IgD-negative memory B cell (primary cell): ENCODE measurements at regions not wholly inside any gene's neighbourhood (a gene's known extent, or its start where the extent isn't known, plus 50 kb on each side); places are given as distances from the start of the nearest gene placed in this dataset.

Experiments
- H3K27ac Mint-ChIP-seq, 3 donors: one replicate each; pipeline ENCODE4 v1.8.0; 2020 to 2022; ENCODE audit warnings: mild to moderate bottlenecking in 3 of 3, mixed read lengths in 3 of 3, moderate library complexity in 1 of 3
- H3K27me3 Mint-ChIP-seq: one replicate; pipeline ENCODE4 v1.8.0; 2021; ENCODE audit warnings: mixed read lengths
- H3K36me3 Mint-ChIP-seq: one replicate; pipeline ENCODE4 v1.8.0; 2020; ENCODE audit warnings: mild to moderate bottlenecking, mixed read lengths
- H3K4me1 Mint-ChIP-seq, 3 donors: one replicate each; pipeline ENCODE4 v1.8.0; 2020 to 2022; ENCODE audit warnings: mixed read lengths in 3 of 3, mild to moderate bottlenecking in 1 of 3
- H3K4me3 Mint-ChIP-seq, 4 donors: one replicate each; pipeline ENCODE4 v1.8.0; 2020 to 2022; ENCODE audit warnings: mild to moderate bottlenecking in 4 of 4, mixed read lengths in 4 of 4, moderate library complexity in 3 of 4
- H3K9me3 Mint-ChIP-seq, 3 donors: one replicate each; pipeline ENCODE4 v1.8.0; 2020 to 2021; ENCODE audit warnings: mixed read lengths in 3 of 3, mild to moderate bottlenecking in 1 of 3

DNA sequence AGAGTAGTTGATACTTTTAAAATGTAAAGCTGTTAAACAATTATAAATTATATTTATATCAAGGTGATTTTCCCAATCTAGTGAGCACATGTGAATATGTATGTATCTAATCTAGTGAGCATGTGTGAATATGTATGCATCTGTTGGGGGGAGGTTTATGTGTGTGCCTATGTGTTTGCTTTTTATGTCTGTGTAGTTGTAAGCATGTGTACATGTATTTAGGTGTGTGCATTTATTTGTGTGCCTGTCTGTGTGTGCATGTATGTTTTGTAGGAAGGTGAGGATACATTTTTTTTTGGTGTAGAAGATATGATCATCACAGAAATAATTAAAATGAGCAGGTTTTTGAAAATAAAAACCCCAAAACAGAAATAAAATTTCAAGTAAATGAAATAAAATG, 318.9 kb upstream of the CHRM3 start:
- Mint-ChIP-seq H3K4me1 (no peaks in the 10 kb centered on the region), H3K27ac (no peak overlapping the region), H3K4me3 (no peak overlapping the region), H3K27me3 (no peaks in the 10 kb centered on the region), H3K36me3 (no peaks in the 10 kb centered on the region), H3K9me3 (peaks cover 0 to 2% (median 1%) of the 10 kb centered on the region in 3 donors)

DNA sequence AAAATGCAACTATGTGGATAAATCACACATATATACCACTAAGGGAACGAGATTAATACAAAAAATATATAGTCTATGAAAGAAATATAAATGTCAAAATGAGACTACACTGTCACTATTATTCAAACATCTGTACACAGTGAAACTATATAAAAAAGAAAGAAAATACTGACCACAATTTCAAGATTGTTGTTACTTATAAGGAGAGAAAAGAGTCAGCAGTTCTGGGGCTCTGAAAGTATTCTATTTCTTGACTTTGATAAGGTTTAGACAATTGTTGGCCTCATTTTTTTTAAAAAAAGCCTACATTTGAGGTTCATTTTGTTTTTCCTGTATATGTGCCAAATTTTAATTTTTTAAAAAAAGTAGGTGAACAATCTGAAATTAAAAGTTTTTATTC, 319.3 kb upstream of the CHRM3 start:
- Mint-ChIP-seq H3K36me3 (no peaks in the 10 kb centered on the region), H3K4me3 (no peak overlapping the region), H3K4me1 (no peaks in the 10 kb centered on the region), H3K9me3 (peaks cover 0 to 2% (median 1%) of the 10 kb centered on the region in 3 donors), H3K27ac (no peak overlapping the region), H3K27me3 (no peaks in the 10 kb centered on the region)

DNA sequence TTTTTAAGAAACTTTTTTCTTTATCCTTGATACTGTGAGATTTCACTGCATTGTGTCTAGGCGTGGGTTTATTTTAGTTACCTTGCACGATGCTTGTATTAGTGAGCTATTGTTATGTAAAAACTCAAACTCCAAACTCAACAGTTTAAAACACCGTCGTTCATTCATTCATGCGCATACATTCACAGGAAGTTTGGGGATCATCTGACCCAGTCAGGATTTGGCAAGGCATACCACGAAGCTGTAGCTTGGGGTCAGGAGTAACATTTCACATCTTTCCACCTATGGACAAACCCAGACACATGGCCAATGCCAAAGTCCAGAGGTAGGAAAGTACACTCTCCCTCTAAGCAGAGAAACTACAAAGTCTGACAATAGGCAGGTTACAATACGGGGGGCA, 324.6 kb upstream of the CHRM3 start:
- H3K27me3 Mint-ChIP-seq, result no peaks in the 10 kb centered on the region
- peaks cover 0 to 2% (median 0%) of the 10 kb centered on the region in 3 donors for H3K4me1 Mint-ChIP-seq
- no peaks in the 10 kb centered on the region for H3K36me3 Mint-ChIP-seq
- peaks cover 2 to 4% (median 2%) of the 10 kb centered on the region in 3 donors for H3K9me3 Mint-ChIP-seq
- peak overlapping the region in 1 of 4 donors; percentile 32 for H3K4me3 Mint-ChIP-seq
- no peak overlapping the region for H3K27ac Mint-ChIP-seq

DNA sequence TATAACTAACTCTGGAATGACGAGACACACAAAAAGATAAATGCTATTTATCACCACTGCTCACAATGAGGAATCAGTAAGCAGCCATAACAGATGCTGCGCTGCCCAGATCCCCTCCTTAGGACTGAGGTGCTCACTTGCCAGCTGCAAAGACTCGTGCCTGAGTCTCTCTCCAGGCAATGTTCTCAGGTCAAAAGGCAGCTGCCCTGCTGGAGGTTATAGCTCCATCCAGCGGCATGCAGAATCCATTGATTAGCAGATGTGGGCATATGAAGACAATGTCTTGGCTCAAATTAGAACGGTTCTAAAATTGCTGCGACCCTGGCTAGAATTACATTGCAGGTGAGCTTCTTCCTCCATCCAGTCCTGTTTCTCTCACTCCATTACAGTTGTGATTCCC, 328.2 kb upstream of the CHRM3 start:
- H3K36me3 Mint-ChIP-seq, result no peaks in the 10 kb centered on the region
- H3K27ac Mint-ChIP-seq, result no peak overlapping the region
- peaks cover 3 to 13% (median 11%) of the 10 kb centered on the region in 3 donors for H3K9me3 Mint-ChIP-seq
- peaks cover 0 to 2% (median 0%) of the 10 kb centered on the region in 3 donors for H3K4me1 Mint-ChIP-seq
- H3K27me3 Mint-ChIP-seq, result no peaks in the 10 kb centered on the region
- no peak overlapping the region for H3K4me3 Mint-ChIP-seq

DNA sequence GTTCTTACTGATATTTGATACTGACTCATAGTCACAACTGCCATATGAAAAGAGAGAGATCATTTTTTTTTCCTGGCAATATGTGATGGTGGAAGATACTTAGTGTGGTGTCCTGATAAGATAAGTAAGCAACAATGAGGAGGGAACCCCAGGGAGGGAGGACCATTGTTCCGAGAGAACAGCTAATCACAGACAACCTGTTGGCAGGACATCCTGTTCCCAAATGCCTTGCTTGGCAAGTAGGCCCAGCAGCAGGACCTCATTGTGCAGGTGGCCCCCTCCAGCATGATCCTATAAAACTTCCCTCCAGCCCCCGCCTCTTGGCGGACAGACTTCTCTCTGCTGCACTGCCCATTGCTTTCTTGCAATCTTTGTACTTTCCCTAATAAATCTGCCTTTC, 329.4 kb upstream of the CHRM3 start:
- H3K9me3 Mint-ChIP-seq, result peaks cover 3 to 13% (median 12%) of the 10 kb centered on the region in 3 donors
- peaks cover 0 to 2% (median 0%) of the 10 kb centered on the region in 3 donors for H3K4me1 Mint-ChIP-seq
- no peak overlapping the region for H3K4me3 Mint-ChIP-seq
- H3K36me3 Mint-ChIP-seq, result no peaks in the 10 kb centered on the region
- no peak overlapping the region for H3K27ac Mint-ChIP-seq
- no peaks in the 10 kb centered on the region for H3K27me3 Mint-ChIP-seq

DNA sequence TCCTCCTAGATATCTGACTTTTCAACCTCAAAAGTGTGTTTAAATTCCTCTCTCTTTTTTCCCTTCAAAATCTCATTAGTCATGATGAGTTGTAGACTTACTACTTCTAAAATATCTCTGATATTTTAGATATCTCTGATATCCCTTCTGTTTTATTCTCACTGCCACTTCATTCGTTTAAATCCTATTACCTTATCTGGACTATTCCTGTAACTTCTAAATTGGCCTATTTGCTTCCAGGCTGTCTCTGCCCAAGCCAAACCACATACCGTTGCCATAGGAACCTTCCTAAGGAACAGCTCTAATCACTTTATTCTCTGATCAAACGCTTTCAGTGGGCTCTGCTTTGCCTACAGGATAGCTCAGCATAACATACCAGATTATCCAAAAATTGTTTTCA, 333.1 kb upstream of the CHRM3 start:
- no peaks in the 10 kb centered on the region for H3K27me3 Mint-ChIP-seq
- no peaks in the 10 kb centered on the region for H3K4me1 Mint-ChIP-seq
- H3K36me3 Mint-ChIP-seq, result no peaks in the 10 kb centered on the region
- no peak overlapping the region for H3K4me3 Mint-ChIP-seq
- no peak overlapping the region for H3K27ac Mint-ChIP-seq
- H3K9me3 Mint-ChIP-seq, result peaks cover 3 to 10% (median 8%) of the 10 kb centered on the region in 3 donors

DNA sequence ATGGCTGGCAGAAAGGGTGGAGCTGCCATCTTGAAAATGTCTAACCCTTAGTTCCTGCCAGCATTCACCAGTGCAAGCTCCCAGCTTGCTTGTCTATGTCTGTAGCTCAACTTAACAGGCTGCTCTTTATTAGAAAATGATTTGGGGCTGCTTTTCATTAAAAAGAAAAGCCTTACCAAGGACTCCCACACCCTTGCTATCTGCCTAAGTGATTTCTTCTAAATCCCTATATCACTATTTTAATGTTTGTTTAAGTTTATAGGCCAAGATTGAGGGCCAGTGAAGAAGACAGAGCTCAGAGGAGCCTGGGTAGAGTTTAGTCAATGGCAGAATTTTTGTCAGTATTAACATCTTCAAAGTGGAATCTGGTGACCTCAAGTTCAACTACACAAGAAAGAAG, 336.8 kb upstream of the CHRM3 start:
- Mint-ChIP-seq H3K27me3 (no peaks in the 10 kb centered on the region), H3K4me1 (no peaks in the 10 kb centered on the region), H3K27ac (no peak overlapping the region), H3K36me3 (no peaks in the 10 kb centered on the region), H3K4me3 (no peak overlapping the region), H3K9me3 (peaks cover 3 to 8% (median 6%) of the 10 kb centered on the region in 3 donors)

DNA sequence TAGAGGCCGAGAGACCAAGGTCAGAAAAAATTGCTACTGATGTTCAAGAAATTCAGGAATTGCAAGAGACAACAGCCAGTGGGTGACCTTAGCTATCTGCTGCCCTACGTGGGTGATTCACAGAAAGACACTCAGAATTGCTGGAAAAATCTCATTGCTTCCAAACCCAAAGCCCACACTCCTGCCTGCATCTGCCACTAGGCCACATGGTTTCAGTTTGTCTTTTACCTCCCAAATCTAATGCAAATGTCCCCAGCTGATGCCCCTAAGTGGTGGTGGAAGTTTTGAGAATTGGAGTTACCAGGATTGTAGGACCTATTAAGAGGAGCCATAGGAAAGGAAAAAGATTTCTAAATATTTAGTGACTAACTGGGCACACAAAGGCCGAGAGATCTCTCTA, 341.5 kb upstream of the CHRM3 start:
- Mint-ChIP-seq H3K27ac (no peak overlapping the region), H3K4me3 (no peak overlapping the region), H3K9me3 (peaks cover 3 to 7% (median 3%) of the 10 kb centered on the region in 3 donors), H3K27me3 (no peaks in the 10 kb centered on the region), H3K36me3 (no peaks in the 10 kb centered on the region), H3K4me1 (no peaks in the 10 kb centered on the region)

DNA sequence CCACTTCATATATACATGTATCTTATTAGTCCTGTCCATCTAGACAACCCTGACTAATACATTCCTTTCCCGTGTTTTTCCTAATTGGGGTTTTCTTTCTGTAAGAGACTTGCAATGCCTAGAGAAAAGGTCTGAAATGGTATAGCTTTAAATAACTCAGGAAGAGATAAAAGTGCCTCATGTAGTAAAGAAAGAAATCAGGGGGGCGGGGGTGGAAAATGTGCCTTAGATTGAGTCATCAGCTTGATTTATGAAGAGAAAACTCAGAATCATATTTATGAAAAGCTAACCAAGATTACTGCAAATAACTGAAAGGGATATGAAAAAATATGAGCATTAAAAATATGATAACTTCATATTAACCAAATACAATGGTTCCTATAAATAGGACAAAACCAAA, 345.8 kb upstream of the CHRM3 start:
- no peaks in the 10 kb centered on the region for H3K36me3 Mint-ChIP-seq
- H3K4me1 Mint-ChIP-seq, result no peaks in the 10 kb centered on the region
- H3K4me3 Mint-ChIP-seq, result no peak overlapping the region
- no peaks in the 10 kb centered on the region for H3K27me3 Mint-ChIP-seq
- peaks cover 4 to 12% (median 5%) of the 10 kb centered on the region in 3 donors for H3K9me3 Mint-ChIP-seq
- no peak overlapping the region for H3K27ac Mint-ChIP-seq

DNA sequence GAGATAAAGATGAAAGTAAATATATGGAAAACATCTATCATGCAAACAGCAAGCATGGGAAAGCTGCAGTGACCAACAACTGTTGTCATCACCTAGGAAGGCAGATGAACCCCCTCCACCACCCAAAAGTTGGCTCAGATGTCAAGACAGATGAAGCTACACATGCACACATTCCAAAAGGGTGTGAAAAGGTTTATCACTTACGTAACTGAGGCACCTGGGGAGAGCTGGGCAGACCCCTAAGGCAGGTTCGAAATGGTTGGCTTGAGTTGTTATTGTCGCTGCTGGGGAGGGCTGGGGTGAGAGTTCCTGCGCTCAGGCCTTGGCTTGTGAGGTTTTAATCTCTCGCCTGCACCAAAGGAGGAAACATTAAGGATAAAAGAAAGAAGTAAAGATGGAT, 355.1 kb upstream of the CHRM3 start:
- Mint-ChIP-seq H3K9me3 (peaks cover 4 to 25% (median 6%) of the 10 kb centered on the region in 3 donors), H3K4me3 (no peak overlapping the region), H3K27me3 (no peaks in the 10 kb centered on the region), H3K4me1 (no peaks in the 10 kb centered on the region), H3K27ac (no peak overlapping the region), H3K36me3 (no peaks in the 10 kb centered on the region)

DNA sequence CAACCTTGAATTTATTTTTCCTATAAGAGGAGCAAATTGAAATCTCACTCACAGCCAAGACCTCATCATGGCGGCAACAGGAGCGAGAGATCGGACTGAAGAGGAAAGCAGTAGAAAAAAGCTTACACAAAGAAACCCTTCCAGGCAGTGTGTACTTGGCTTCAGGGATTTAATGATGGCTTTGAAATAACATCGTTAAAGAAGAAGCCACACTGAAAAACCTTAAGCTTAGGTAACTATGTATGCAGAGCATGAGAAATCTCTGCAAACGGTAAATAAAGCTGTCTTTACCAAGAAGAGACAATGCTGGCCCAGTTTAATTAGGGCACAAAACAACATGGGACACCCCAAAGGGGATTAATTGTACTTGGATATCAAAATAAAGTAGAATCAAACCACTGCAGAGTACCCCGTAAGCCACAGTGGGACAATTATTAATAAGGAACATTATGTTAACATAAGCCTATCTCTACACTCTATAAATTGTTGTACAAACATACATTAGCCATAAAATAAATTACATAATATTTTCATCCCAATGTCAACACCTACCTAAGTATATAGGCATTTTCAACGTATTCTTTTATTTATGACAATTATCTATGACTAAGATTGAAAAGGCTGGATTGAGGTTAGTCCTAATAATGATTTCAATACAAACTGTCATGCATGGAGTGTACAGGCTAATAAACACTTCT, 360.2 kb upstream of the CHRM3 start:
- Mint-ChIP-seq H3K4me3 (no peak overlapping the region), H3K9me3 (peaks cover 0 to 21% (median 5%) of the 10 kb centered on the region in 3 donors), H3K36me3 (no peaks in the 10 kb centered on the region), H3K27ac (no peak overlapping the region), H3K4me1 (no peaks in the 10 kb centered on the region), H3K27me3 (no peaks in the 10 kb centered on the region)

DNA sequence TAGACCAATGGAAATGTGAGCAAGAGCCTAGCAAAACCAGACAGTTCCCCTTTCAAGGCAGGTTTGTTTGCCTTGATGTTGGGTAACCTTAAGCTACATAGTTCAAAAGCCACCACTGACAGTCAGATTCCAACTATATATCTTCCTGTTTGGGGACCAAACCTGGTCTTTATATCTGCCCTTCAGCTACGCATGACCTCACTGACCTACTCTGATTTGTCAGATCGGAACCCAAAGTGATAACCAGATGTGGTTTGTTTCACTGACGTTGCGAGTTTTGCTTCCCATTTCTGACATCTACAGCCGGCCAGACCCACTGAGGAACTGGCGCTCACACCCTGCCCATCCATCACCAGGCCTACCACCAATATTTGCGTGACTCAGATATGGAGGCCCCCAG, 361.1 kb upstream of the CHRM3 start:
- Mint-ChIP-seq H3K4me1 (no peaks in the 10 kb centered on the region), H3K27me3 (no peaks in the 10 kb centered on the region), H3K36me3 (no peaks in the 10 kb centered on the region), H3K4me3 (no peak overlapping the region), H3K27ac (no peak overlapping the region), H3K9me3 (peaks cover 0 to 26% (median 7%) of the 10 kb centered on the region in 3 donors)

DNA sequence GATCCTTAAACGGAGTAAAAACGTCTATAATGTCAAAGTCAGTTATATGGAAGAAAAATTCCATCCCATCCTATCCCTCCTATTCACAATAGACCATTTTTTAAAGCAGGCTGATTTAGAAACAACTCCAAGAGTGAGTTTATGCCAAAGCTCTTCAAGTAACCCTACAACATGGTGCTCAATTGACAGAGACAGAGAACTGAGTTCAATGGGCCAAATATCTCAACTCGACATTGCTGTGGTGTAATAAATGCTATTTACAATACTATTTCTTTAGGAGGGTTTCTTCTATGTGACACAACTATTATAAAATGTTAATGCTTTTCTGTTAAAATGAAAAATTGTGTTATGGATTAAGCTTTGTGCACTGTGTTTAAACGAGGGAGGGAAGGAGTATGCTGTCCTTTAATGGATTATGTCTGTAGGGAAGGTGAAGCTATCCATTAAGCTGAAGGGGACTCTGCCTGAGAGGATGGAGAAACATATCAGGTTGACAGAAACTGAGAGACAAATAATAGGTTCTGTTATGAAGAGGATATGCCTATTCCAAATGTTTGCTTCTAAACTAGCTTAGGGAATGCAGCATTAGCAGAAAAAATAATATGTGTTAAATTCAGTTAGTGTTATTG, 362.5 kb upstream of the CHRM3 start:
- Mint-ChIP-seq H3K36me3 (no peaks in the 10 kb centered on the region), H3K27ac (no peak overlapping the region), H3K4me3 (no peak overlapping the region), H3K9me3 (peaks cover 0 to 23% (median 7%) of the 10 kb centered on the region in 3 donors), H3K4me1 (no peaks in the 10 kb centered on the region), H3K27me3 (no peaks in the 10 kb centered on the region)

DNA sequence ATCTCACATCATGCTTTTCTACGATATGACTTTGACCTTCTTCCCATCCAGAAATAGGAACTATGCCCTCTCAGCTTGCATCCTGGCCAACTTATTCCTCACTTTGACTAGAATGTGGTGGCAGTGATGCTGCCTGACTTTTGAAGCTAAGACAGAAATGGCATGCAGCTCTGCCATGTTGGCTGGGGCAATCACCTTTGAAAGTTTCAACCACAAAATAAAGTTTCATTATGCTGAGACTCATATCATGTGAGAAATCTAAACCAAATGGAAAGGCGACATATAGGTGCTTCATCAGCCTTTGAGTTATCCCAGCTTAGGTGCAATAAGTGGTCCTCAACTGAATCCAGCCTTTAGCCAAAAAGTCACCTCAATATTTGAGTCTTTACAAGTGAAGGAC, 370.0 kb upstream of the CHRM3 start:
- no peak overlapping the region for H3K27ac Mint-ChIP-seq
- peaks cover 4 to 25% (median 10%) of the 10 kb centered on the region in 3 donors for H3K9me3 Mint-ChIP-seq
- no peaks in the 10 kb centered on the region for H3K4me1 Mint-ChIP-seq
- H3K4me3 Mint-ChIP-seq, result no peak overlapping the region
- H3K27me3 Mint-ChIP-seq, result no peaks in the 10 kb centered on the region
- no peaks in the 10 kb centered on the region for H3K36me3 Mint-ChIP-seq

DNA sequence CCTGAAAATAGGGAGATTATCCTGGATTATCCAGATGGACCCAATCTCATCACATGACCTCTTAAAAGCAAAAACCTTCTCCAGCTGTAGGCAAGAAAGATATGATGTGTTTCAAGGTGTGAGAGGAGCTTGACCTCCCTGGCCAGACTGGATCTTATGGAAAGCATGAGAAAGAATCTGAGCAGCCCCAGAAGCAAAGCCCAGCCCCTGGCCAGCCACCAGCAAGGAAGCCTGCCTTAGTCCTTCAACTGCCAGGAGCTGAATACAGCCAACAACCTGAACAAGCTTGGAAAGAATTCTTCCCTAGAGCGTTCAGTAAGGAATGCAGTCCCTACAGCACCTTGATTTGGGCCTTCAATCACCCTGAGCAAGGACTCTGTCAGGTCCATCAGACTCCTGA, 375.0 kb upstream of the CHRM3 start:
- Mint-ChIP-seq H3K9me3 (peaks cover 4 to 15% (median 9%) of the 10 kb centered on the region in 3 donors), H3K4me1 (no peaks in the 10 kb centered on the region), H3K4me3 (no peak overlapping the region), H3K27ac (no peak overlapping the region), H3K36me3 (no peaks in the 10 kb centered on the region), H3K27me3 (no peaks in the 10 kb centered on the region)

DNA sequence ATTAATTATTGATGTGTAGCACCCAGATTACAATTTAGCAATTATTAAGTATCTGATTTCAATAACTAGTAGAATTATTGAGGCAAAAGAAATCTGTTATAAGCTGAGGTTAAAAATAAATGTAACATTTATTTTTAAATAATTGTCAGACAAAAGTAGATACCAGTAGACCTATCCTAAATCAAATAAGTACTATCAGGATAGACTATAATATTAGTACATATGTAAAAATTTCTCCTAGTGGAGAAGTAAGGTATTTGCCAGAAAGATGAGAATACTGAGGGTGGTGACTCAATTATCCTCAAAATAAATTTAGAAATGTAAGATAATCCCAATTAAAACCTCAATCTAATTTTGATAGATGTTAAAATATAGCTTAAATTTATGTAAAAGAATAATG, 377.8 kb upstream of the CHRM3 start:
- no peaks in the 10 kb centered on the region for H3K4me1 Mint-ChIP-seq
- peaks cover 1 to 5% (median 2%) of the 10 kb centered on the region in 3 donors for H3K9me3 Mint-ChIP-seq
- no peaks in the 10 kb centered on the region for H3K27me3 Mint-ChIP-seq
- H3K27ac Mint-ChIP-seq, result no peak overlapping the region
- H3K4me3 Mint-ChIP-seq, result no peak overlapping the region
- H3K36me3 Mint-ChIP-seq, result no peaks in the 10 kb centered on the region
